Neural cell (in vitro differentiated cells): ENCODE measurements at regions not wholly inside any gene's neighbourhood (a gene's known extent, or its start where the extent isn't known, plus 50 kb on each side); places are given as distances from the start of the nearest gene placed in this dataset.

ENCODE experiments used
- H2AFZ ChIP-seq: fragments of 200-600, 300-800 bp; sonication (generic), shearing (Covaris generic); 2 replicates; pipeline ENCODE4 v1.6.0; 2014; ENCODE audit warnings: low read depth, mild to moderate bottlenecking, antibody characterized with exemption, low read length, moderate library complexity
- H3F3A ChIP-seq: fragments of 200-600 bp; shearing (Covaris generic); 2 replicates; pipeline ENCODE4 v1.6.1; 2016; ENCODE audit warnings: mild to moderate bottlenecking, moderate library complexity, mixed read lengths, antibody characterized with exemption, low read length; ENCODE audit not compliant: insufficient read depth, poor library complexity, severe bottlenecking
- H3K27ac ChIP-seq: fragments of 200-600, 300-800 bp; sonication (generic), shearing (Covaris generic); 2 replicates; pipeline ENCODE4 v1.5.1; 2014; ENCODE audit warnings: mild to moderate bottlenecking, low read length, moderate library complexity
- H3K27me3 ChIP-seq: fragments of 300-800, 200-600 bp; sonication (generic), shearing (Covaris generic); 2 replicates; pipeline ENCODE4 v1.6.0; 2014; ENCODE audit warnings: mild to moderate bottlenecking, low read depth, low read length, moderate library complexity; ENCODE audit not compliant: insufficient read depth
- H3K36me3 ChIP-seq: fragments of 300-800, 200-600 bp; sonication (generic), shearing (Covaris generic); 2 replicates; pipeline ENCODE4 v1.5.1; 2014; ENCODE audit warnings: mild to moderate bottlenecking, antibody characterized with exemption, low read length, moderate library complexity; ENCODE audit not compliant: insufficient read depth
- H3K4me2 ChIP-seq: fragments of 300-800, 200-600 bp; sonication (generic), shearing (Covaris generic); 2 replicates; pipeline ENCODE4 v1.6.0; 2014; ENCODE audit warnings: mild to moderate bottlenecking, low read length
- H3K4me3 ChIP-seq: fragments of 300-800, 200-600 bp; sonication (generic), shearing (Covaris generic); 2 replicates; pipeline ENCODE4 v1.5.1; 2014; ENCODE audit warnings: mild to moderate bottlenecking, low read length, moderate library complexity
- H3K79me2 ChIP-seq: fragments of 200-600 bp; shearing (Covaris generic); replicated peaks from 2 replicates; pipeline ENCODE4 v1.6.0; 2014; ENCODE audit warnings: mild to moderate bottlenecking, low read length, moderate library complexity; ENCODE audit not compliant: insufficient read depth
- H3K9ac ChIP-seq: fragments of 300-800, 200-600 bp; sonication (generic), shearing (Covaris generic); 2 replicates; pipeline ENCODE4 v1.6.1; 2016; ENCODE audit warnings: mild to moderate bottlenecking, low read length, mixed read lengths
- H3K9me2 ChIP-seq: fragments of 200-600 bp; shearing (Covaris generic); 2 replicates; pipeline ENCODE4 v1.6.1; 2016; ENCODE audit warnings: mild to moderate bottlenecking, low read length, mixed read lengths; ENCODE audit not compliant: insufficient read depth
- H3K9me3 ChIP-seq: fragments of 200-600, 300-800 bp; sonication (generic), shearing (Covaris generic); 2 replicates; pipeline ENCODE4 v1.6.1; 2016; ENCODE audit warnings: mild to moderate bottlenecking, mixed run types, low read length, moderate library complexity, mixed read lengths
- H4K20me1 ChIP-seq: fragments of 200-600 bp; shearing (Covaris generic); 2 replicates; pipeline ENCODE4 v1.6.1; 2016; ENCODE audit warnings: mild to moderate bottlenecking, mixed run types; ENCODE audit not compliant: insufficient read depth
- CTCF ChIP-seq: fragments of 450-650 bp; IDR thresholded peaks from 2 replicates; pipeline ENCODE4 v1.5.1; 2014; ENCODE audit warnings: antibody characterized with exemption, mild to moderate bottlenecking, moderate library complexity; ENCODE audit not compliant: poor library complexity, severe bottlenecking
- EP300 ChIP-seq: fragments of 450-650 bp; conservative IDR thresholded peaks from 2 replicates; pipeline ENCODE4 v1.6.1; 2014; ENCODE audit warnings: antibody characterized with exemption, mild to moderate bottlenecking, moderate library complexity; ENCODE audit not compliant: poor library complexity, severe bottlenecking
- EZH2 ChIP-seq: fragments of 200-600, 300-800 bp; shearing (Covaris generic), sonication (generic); IDR thresholded peaks from 2 replicates; pipeline ENCODE4 v1.6.1; 2014; ENCODE audit warnings: antibody characterized with exemption, low read length, borderline replicate concordance, mild to moderate bottlenecking; ENCODE audit not compliant: insufficient read depth, poor library complexity, severe bottlenecking
- MXI1 ChIP-seq: fragments of 450-650 bp; conservative IDR thresholded peaks from 2 replicates; pipeline ENCODE4 v1.6.1; 2014; ENCODE audit warnings: antibody characterized with exemption, mild to moderate bottlenecking; ENCODE audit not compliant: poor library complexity, severe bottlenecking
- POLR2AphosphoS5 ChIP-seq: IDR thresholded peaks from 2 replicates; pipeline ENCODE4 v1.6.1; 2012
- RAD21 ChIP-seq: fragments of 450-650 bp; conservative IDR thresholded peaks from 2 replicates; pipeline ENCODE4 v1.6.1; 2014; ENCODE audit warnings: antibody characterized with exemption, mild to moderate bottlenecking, moderate library complexity
- SMC3 ChIP-seq: fragments of 450-650 bp; conservative IDR thresholded peaks from 2 replicates; pipeline ENCODE4 v1.6.1; 2014; ENCODE audit warnings: antibody characterized with exemption, mild to moderate bottlenecking, moderate library complexity; ENCODE audit not compliant: poor library complexity
- TAF1 ChIP-seq: IDR thresholded peaks from 2 replicates; pipeline ENCODE4 v1.6.1; 2012; ENCODE audit warnings: low read depth
- TF ChIP-seq, protein P1 (sequence below): IDR thresholded peaks from 2 replicates; pipeline ENCODE4 v1.6.1; 2012; ENCODE audit warnings: borderline replicate concordance

- Histone ChIP-seq H3K36me3 (no peaks in the 10 kb centered on the region), H3K9ac (no peak overlapping the region), H3F3A (no peaks in the 10 kb centered on the region), H3K9me2 (no peaks in the 10 kb centered on the region), H3K27me3 (no peaks in the 10 kb centered on the region), H3K4me3 (no peak overlapping the region), H3K9me3 (no peaks in the 10 kb centered on the region), H4K20me1 (no peaks in the 10 kb centered on the region), H2AFZ (no peak overlapping the region), H3K27ac (no peak overlapping the region), H3K4me2 (no peak overlapping the region), H3K79me2 (no peaks in the 10 kb centered on the region)
- no peak for TF ChIP-seq RAD21
- TF ChIP-seq, protein P1, sequence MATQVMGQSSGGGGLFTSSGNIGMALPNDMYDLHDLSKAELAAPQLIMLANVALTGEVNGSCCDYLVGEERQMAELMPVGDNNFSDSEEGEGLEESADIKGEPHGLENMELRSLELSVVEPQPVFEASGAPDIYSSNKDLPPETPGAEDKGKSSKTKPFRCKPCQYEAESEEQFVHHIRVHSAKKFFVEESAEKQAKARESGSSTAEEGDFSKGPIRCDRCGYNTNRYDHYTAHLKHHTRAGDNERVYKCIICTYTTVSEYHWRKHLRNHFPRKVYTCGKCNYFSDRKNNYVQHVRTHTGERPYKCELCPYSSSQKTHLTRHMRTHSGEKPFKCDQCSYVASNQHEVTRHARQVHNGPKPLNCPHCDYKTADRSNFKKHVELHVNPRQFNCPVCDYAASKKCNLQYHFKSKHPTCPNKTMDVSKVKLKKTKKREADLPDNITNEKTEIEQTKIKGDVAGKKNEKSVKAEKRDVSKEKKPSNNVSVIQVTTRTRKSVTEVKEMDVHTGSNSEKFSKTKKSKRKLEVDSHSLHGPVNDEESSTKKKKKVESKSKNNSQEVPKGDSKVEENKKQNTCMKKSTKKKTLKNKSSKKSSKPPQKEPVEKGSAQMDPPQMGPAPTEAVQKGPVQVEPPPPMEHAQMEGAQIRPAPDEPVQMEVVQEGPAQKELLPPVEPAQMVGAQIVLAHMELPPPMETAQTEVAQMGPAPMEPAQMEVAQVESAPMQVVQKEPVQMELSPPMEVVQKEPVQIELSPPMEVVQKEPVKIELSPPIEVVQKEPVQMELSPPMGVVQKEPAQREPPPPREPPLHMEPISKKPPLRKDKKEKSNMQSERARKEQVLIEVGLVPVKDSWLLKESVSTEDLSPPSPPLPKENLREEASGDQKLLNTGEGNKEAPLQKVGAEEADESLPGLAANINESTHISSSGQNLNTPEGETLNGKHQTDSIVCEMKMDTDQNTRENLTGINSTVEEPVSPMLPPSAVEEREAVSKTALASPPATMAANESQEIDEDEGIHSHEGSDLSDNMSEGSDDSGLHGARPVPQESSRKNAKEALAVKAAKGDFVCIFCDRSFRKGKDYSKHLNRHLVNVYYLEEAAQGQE, result no peak
- no peak for TF ChIP-seq TAF1
- TF ChIP-seq MXI1, result no peak
- TF ChIP-seq EZH2, result no peak
Observed at GRCh38 chr11:110855191-110855590, 143.0 kb upstream of the ARHGAP20 start.

- Histone ChIP-seq H3K36me3 (no peaks in the 10 kb centered on the region), H3F3A (no peaks in the 10 kb centered on the region), H3K79me2 (no peaks in the 10 kb centered on the region), H3K9me2 (no peaks in the 10 kb centered on the region), H3K27ac (no peak overlapping the region), H4K20me1 (no peaks in the 10 kb centered on the region), H3K9me3 (no peaks in the 10 kb centered on the region), H3K4me2 (no peak overlapping the region), H3K9ac (no peak overlapping the region), H3K27me3 (no peaks in the 10 kb centered on the region), H2AFZ (no peak overlapping the region), H3K4me3 (no peak overlapping the region)
- TF ChIP-seq MXI1 (no peak), SMC3 (no peak), EZH2 (no peak), RAD21 (no peak), CTCF (no peak)
Observed at GRCh38 chr11:110852921-110853490, 140.8 kb upstream of the ARHGAP20 start.

GRCh38 chr11:110850846-110851245 is 138.6 kb upstream of the ARHGAP20 start:
- no peaks in the 10 kb centered on the region for H3K27me3 ChIP-seq
- H3K4me2 ChIP-seq, result no peak overlapping the region
- TF ChIP-seq POLR2AphosphoS5, result no peak
- TF ChIP-seq EZH2, result no peak
- no peak for TF ChIP-seq TAF1
- no peak for TF ChIP-seq EP300
- no peak for TF ChIP-seq RAD21
- TF ChIP-seq, protein P1, result no peak
- TF ChIP-seq SMC3, result no peak
- no peak for TF ChIP-seq CTCF
- TF ChIP-seq MXI1, result no peak
- no peak overlapping the region for H3K4me3 ChIP-seq
- no peaks in the 10 kb centered on the region for H3K79me2 ChIP-seq
- no peaks in the 10 kb centered on the region for H3K9me2 ChIP-seq
- H3K27ac ChIP-seq, result no peak overlapping the region
- no peaks in the 10 kb centered on the region for H3F3A ChIP-seq
- H2AFZ ChIP-seq, result no peak overlapping the region
- H3K36me3 ChIP-seq, result no peaks in the 10 kb centered on the region
- no peaks in the 10 kb centered on the region for H3K9me3 ChIP-seq
- H4K20me1 ChIP-seq, result no peaks in the 10 kb centered on the region
- H3K9ac ChIP-seq, result no peak overlapping the region
